GM23248 (cell line): ENCODE measurements at regions not wholly inside any gene's neighbourhood (a gene's known extent, or its start where the extent isn't known, plus 50 kb on each side); places are given as distances from the start of the nearest gene placed in this dataset.

Source experiments
- DNase-seq: peaks from one replicate; pipeline ENCODE4 v3.0.0-alpha.2; 2015
- H2AFZ ChIP-seq: fragments of 200-600 bp; sonication (generic); 2 replicates; pipeline ENCODE4 v1.6.1; 2016; ENCODE audit warnings: antibody characterized with exemption
- H3F3A ChIP-seq: fragments of 200-600 bp; sonication (generic); 2 replicates; pipeline ENCODE4 v1.6.1; 2016; ENCODE audit warnings: mild to moderate bottlenecking, antibody characterized with exemption, mixed run types; ENCODE audit not compliant: insufficient read depth
- H3K27ac ChIP-seq: fragments of 200-600 bp; sonication (generic); 2 replicates; pipeline ENCODE4 v1.5.1; 2016; ENCODE audit warnings: mild to moderate bottlenecking
- H3K27me3 ChIP-seq: fragments of 200-600 bp; sonication (generic); replicated peaks from 2 replicates; pipeline ENCODE4 v1.6.1; 2016; ENCODE audit warnings: mild to moderate bottlenecking; ENCODE audit not compliant: insufficient read depth
- H3K36me3 ChIP-seq: fragments of 200-600 bp; sonication (generic); 2 replicates; pipeline ENCODE4 v1.6.1; 2016; ENCODE audit warnings: low read depth, mild to moderate bottlenecking
- H3K4me1 ChIP-seq: fragments of 200-600 bp; sonication (generic); 2 replicates; pipeline ENCODE4 v1.6.1; 2016; ENCODE audit warnings: mild to moderate bottlenecking; ENCODE audit not compliant: insufficient read depth
- H3K4me2 ChIP-seq: fragments of 200-600 bp; sonication (generic); one replicate; pipeline ENCODE4 v1.6.1; 2016; ENCODE audit warnings: mild to moderate bottlenecking; ENCODE audit not compliant: unreplicated experiment
- H3K4me3 ChIP-seq: fragments of 200-600 bp; sonication (generic); 2 replicates; pipeline ENCODE4 v1.5.1; 2016; ENCODE audit warnings: mild to moderate bottlenecking
- H3K79me2 ChIP-seq: fragments of 200-600 bp; sonication (generic); 2 replicates; pipeline ENCODE4 v1.6.1; 2016; ENCODE audit warnings: mild to moderate bottlenecking; ENCODE audit not compliant: insufficient read depth
- H3K9ac ChIP-seq: fragments of 200-600 bp; sonication (generic); 2 replicates; pipeline ENCODE4 v1.6.1; 2016; ENCODE audit warnings: mild to moderate bottlenecking
- H3K9me2 ChIP-seq: fragments of 200-600 bp; sonication (generic); 2 replicates; pipeline ENCODE4 v1.6.1; 2016; ENCODE audit warnings: mixed run types, mild to moderate bottlenecking, moderate library complexity; ENCODE audit not compliant: insufficient read depth
- H3K9me3 ChIP-seq: fragments of 200-600 bp; sonication (generic); one replicate; pipeline ENCODE4 v1.6.1; 2017; ENCODE audit warnings: low read depth
- H4K20me1 ChIP-seq: fragments of 200-600 bp; sonication (generic); 2 replicates; pipeline ENCODE4 v1.6.0; 2016; ENCODE audit not compliant: insufficient read depth
- EZH2 ChIP-seq: fragments of 200-600 bp; sonication (generic); IDR thresholded peaks from 2 replicates; pipeline ENCODE4 v1.6.1; 2018; ENCODE audit warnings: antibody characterized with exemption, mild to moderate bottlenecking; ENCODE audit not compliant: insufficient read depth, poor library complexity, severe bottlenecking
- EZH2phosphoT487 ChIP-seq: fragments of 200-600 bp; sonication (generic); IDR thresholded peaks from 2 replicates; pipeline ENCODE4 v1.6.1; 2018; ENCODE audit warnings: antibody characterized with exemption, moderate library complexity, mild to moderate bottlenecking, low read depth; ENCODE audit not compliant: insufficient read depth
- WGBS, 2 experiments: methylation state at CpG; one replicate each; pipeline ENCODE4 v1.1.6; 2015 to 2017; ENCODE audit warnings: low lambda C conversion rate in 2 of 2, low coverage in 1 of 2; ENCODE audit errors: missing lambda C conversion rate in 2 of 2; 5-methylcytosine and 5-hydroxymethylcytosine counted together
- in situ Hi-C: fragments of 300-500 bp; cut with MboI; formaldehyde crosslinking; loops from 2 replicates; pipeline ENCODE4 v1.15.0; 2020

- Histone ChIP-seq H3K27me3 (no peaks in the 10 kb centered on the region), H2AFZ (no peak overlapping the region), H3K27ac (no peak overlapping the region), H3K4me1 (no peaks in the 10 kb centered on the region), H4K20me1 (no peaks in the 10 kb centered on the region), H3K4me3 (no peak overlapping the region), H3F3A (no peaks in the 10 kb centered on the region), H3K9ac (no peak overlapping the region), H3K4me2 (no peak overlapping the region), H3K79me2 (no peaks in the 10 kb centered on the region), H3K9me3 (no peaks in the 10 kb centered on the region), H3K36me3 (no peaks in the 10 kb centered on the region), H3K9me2 (no peaks in the 10 kb centered on the region)
- TF ChIP-seq EZH2 (no peak), EZH2phosphoT487 (no peak)
- WGBS, 2 experiments, result 8 to 18% methylated on average over 2 of the region's 2 CpGs
- DNase-seq, result no peak
- in situ Hi-C loops, result no loop called here
These were observed 1091.7 kb downstream of the TDRD15 start for GRCh38 chr2:22215517-22215916.

- Histone ChIP-seq H3K79me2 (no peaks in the 10 kb centered on the region), H3K9me2 (no peaks in the 10 kb centered on the region), H4K20me1 (no peaks in the 10 kb centered on the region), H2AFZ (no peak overlapping the region), H3K4me2 (no peak overlapping the region), H3K9me3 (no peaks in the 10 kb centered on the region), H3K4me1 (no peaks in the 10 kb centered on the region), H3K36me3 (no peaks in the 10 kb centered on the region), H3F3A (no peaks in the 10 kb centered on the region), H3K9ac (no peak overlapping the region), H3K27me3 (no peaks in the 10 kb centered on the region), H3K27ac (no peak overlapping the region), H3K4me3 (no peak overlapping the region)
- no peak for DNase-seq
- in situ Hi-C loops, result no loop called here
- TF ChIP-seq EZH2phosphoT487 (no peak), EZH2 (no peak)
- 0 to 7% methylated on average over 1 of the region's 1 CpG for WGBS, 2 experiments
These were observed 1094.1 kb downstream of the TDRD15 start for GRCh38 chr2:22217881-22218280.

GRCh38 chr2:22221006-22221405 is 1097.2 kb downstream of the TDRD15 start:
- no peak overlapping the region for H3K27ac ChIP-seq
- in situ Hi-C loops, result no loop called here

GRCh38 chr2:22238967-22239366 is 1115.2 kb downstream of the TDRD15 start:
- Histone ChIP-seq H3K4me1 (no peaks in the 10 kb centered on the region), H2AFZ (no peak overlapping the region), H3K9ac (no peak overlapping the region), H3K27me3 (no peaks in the 10 kb centered on the region), H4K20me1 (no peaks in the 10 kb centered on the region), H3K36me3 (no peaks in the 10 kb centered on the region), H3K4me3 (no peak overlapping the region), H3K27ac (no peak overlapping the region), H3K9me3 (no peaks in the 10 kb centered on the region), H3K9me2 (no peaks in the 10 kb centered on the region), H3K79me2 (no peaks in the 10 kb centered on the region), H3K4me2 (no peak overlapping the region), H3F3A (no peaks in the 10 kb centered on the region)
- in situ Hi-C loops, result no loop called here
- no peak for DNase-seq
- TF ChIP-seq EZH2 (no peak), EZH2phosphoT487 (no peak)
- WGBS, 2 experiments, result 50 to 60% methylated on average over 3 of the region's 3 CpGs

More at GRCh38 chr2:22221006-22221405, 1097.2 kb downstream of the TDRD15 start:
- Histone ChIP-seq H3K4me3 (no peak overlapping the region), H3K9me2 (no peaks in the 10 kb centered on the region), H3K36me3 (no peaks in the 10 kb centered on the region), H3K4me1 (no peaks in the 10 kb centered on the region), H3K9me3 (no peaks in the 10 kb centered on the region), H4K20me1 (no peaks in the 10 kb centered on the region), H3K27me3 (no peaks in the 10 kb centered on the region), H3K79me2 (no peaks in the 10 kb centered on the region), H2AFZ (no peak overlapping the region), H3K9ac (no peak overlapping the region), H3F3A (no peaks in the 10 kb centered on the region), H3K4me2 (no peak overlapping the region)
- no peak for TF ChIP-seq EZH2phosphoT487
- TF ChIP-seq EZH2, result no peak
- no peak for DNase-seq
- WGBS, 2 experiments, result 4 to 8% methylated on average over 1 of the region's 1 CpG

- Histone ChIP-seq H3K27ac (no peak overlapping the region), H3K27me3 (no peaks in the 10 kb centered on the region), H3F3A (no peaks in the 10 kb centered on the region), H3K9ac (no peak overlapping the region), H3K9me2 (no peaks in the 10 kb centered on the region), H3K4me1 (no peaks in the 10 kb centered on the region), H2AFZ (no peak overlapping the region), H4K20me1 (no peaks in the 10 kb centered on the region), H3K4me2 (no peak overlapping the region), H3K9me3 (no peaks in the 10 kb centered on the region), H3K4me3 (no peak overlapping the region), H3K36me3 (no peaks in the 10 kb centered on the region), H3K79me2 (no peaks in the 10 kb centered on the region)
- WGBS, 2 experiments, result 12 to 16% methylated on average over 4 of the region's 4 CpGs
- TF ChIP-seq EZH2phosphoT487, result no peak
- TF ChIP-seq EZH2, result no peak
- DNase-seq, result no peak
- in situ Hi-C loops, result no loop called here
These were observed 1123.7 kb downstream of the TDRD15 start for GRCh38 chr2:22247466-22247865.
